GM18498 (cell line): ENCODE measurements at regions not wholly inside any gene's neighbourhood (a gene's known extent, or its start where the extent isn't known, plus 50 kb on each side); places are given as distances from the start of the nearest gene placed in this dataset.
"Not testable (repeated sequence)": the region's sequence is repeated elsewhere in the genome, so short reads cannot be mapped to it uniquely, and the experiment has no call there.

Experiments
- ATAC-seq: cut with Tn5 transposase; IDR thresholded peaks from one replicate; pipeline ENCODE4 v1.9.1; 2021; ENCODE audit warnings: mild to moderate bottlenecking, moderate library complexity; ENCODE audit not compliant: unreplicated experiment

GRCh38 chr22:49517667-49518185 is 309.9 kb downstream of the BRD1 start:
- no peak for ATAC-seq

- ATAC-seq = no peak
These were observed 310.5 kb downstream of the BRD1 start for GRCh38 chr22:49517211-49517610.

GRCh38 chr22:49515475-49515874 is 312.2 kb downstream of the BRD1 start:
- no peak for ATAC-seq

GRCh38 chr22:49514641-49515040 is 313.0 kb downstream of the BRD1 start:
- no peak for ATAC-seq

GRCh38 chr22:49514211-49514610 is 313.5 kb downstream of the BRD1 start:
- ATAC-seq = no peak

GRCh38 chr22:49513358-49513851 is 314.3 kb downstream of the BRD1 start:
- no peak for ATAC-seq

GRCh38 chr22:49512487-49513165 is 315.0 kb downstream of the BRD1 start:
- no peak for ATAC-seq

- ATAC-seq = not testable (repeated sequence)
These were observed 316.1 kb downstream of the BRD1 start for GRCh38 chr22:49511393-49512189.

GRCh38 chr22:49510718-49511117 is 317.0 kb downstream of the BRD1 start:
- no peak for ATAC-seq

GRCh38 chr22:49509016-49509415 is 318.7 kb downstream of the BRD1 start:
- no peak for ATAC-seq

GRCh38 chr22:49508561-49508960 is 319.1 kb downstream of the BRD1 start:
- ATAC-seq = no peak

GRCh38 chr22:49507607-49508292 is 319.9 kb downstream of the BRD1 start:
- no peak for ATAC-seq

- no peak for ATAC-seq
These were observed 321.7 kb downstream of the BRD1 start for GRCh38 chr22:49506010-49506400.

- ATAC-seq = no peak
These were observed 322.2 kb downstream of the BRD1 start for GRCh38 chr22:49505337-49506009.

- ATAC-seq = no peak
These were observed 323.7 kb downstream of the BRD1 start for GRCh38 chr22:49503896-49504521.

- no peak for ATAC-seq
These were observed 324.4 kb downstream of the BRD1 start for GRCh38 chr22:49503321-49503720.

- ATAC-seq = no peak
These were observed 325.4 kb downstream of the BRD1 start for GRCh38 chr22:49502126-49502826.

- ATAC-seq = no peak
These were observed 326.7 kb downstream of the BRD1 start for GRCh38 chr22:49500942-49501395.

GRCh38 chr22:49500076-49500460 is 327.6 kb downstream of the BRD1 start:
- no peak for ATAC-seq
